ENCODE measurements at regions not wholly inside any gene's neighbourhood (a gene's known extent, or its start where the extent isn't known, plus 50 kb on each side); places are given as distances from the start of the nearest gene placed in this dataset.

DNA sequence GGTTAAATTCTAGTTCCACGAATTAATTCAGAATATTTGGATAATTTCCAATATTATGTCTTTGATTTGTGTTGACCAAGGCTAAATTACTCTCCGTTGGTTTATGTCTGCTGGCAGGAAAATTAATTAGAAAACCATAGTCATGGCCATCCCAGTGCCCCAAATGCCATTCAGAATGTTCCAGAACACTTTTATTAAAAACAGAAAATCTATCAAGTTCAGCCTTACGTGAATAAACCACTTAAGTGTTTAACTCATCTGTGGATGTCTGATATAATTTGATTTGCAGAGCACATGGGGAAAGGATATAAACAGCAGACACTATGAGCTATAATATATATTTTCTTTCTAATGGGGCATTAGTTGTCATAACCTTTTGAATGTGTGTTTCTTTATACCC, 480.7 kb downstream of the MRPL39 start:
- intact Hi-C loops (cut with DNase I) = no loop called here
- ATAC-seq (no peak), DNase-seq (ENCODE audit: missing footprints) (no peak)

DNA sequence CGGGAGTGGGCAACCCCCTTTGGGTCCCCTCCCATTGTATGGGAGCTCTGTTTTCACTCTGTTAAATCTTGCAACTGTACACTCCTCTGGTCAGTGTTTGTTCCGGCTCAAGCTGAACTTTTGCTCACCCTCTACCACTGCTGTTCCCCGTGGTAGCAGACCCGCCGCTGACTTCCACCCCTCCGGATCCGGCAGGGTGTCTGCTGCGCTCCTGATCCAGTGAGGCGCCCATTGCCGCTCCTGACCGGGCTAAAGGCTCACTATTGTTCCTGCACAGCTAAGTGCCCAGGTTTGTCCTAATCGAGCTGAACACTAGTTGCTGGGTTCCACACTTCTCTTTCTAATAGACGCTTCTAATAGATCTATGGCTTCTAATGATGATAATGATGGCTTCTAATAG, 488.6 kb downstream of the MRPL39 start:
- ATAC-seq (no peak), DNase-seq (ENCODE audit: missing footprints) (no peak)
- intact Hi-C loops (cut with DNase I) = no loop called here

DNA sequence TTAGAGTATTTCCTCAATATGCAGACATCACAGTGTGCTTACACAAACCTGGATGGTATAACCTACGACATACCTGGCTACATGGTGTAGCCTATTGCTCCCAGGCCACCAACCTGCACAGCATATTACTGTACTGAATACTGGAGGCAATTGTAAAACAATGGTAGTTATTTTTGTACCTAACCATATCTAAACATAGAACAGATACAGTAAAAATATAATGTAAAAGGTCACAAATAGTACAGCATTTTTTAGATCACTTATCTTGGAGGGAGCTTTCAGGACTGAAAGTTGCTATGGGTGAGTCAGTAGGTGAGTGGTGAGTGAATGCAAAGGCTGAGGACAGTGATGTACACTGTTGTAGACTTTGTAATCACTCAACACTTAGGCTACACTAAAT, 492.3 kb downstream of the MRPL39 start:
- ATAC-seq (no peak), DNase-seq (ENCODE audit: missing footprints) (no peak)
- intact Hi-C loops (cut with DNase I) = no loop called here

DNA sequence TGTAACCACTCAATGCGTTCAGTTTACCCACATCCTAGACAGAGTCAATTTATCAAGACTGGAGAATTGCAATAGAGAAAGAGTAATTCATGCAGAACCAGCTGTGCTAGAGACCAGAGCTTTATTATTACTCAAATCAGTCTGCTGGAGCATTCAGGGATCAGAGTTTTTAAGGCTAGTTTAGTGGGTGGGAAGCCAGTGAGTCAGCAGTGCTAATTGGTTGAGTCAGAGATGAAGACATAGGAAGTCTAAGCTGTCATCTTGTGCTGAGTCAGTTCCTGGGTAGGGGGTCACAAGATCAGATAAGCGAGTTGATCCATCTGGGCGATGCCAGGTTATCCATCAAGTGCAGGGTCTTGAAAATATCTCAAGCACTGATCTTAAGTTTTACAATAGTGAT, 499.6 kb downstream of the MRPL39 start:
- ATAC-seq (no peak), DNase-seq (ENCODE audit: missing footprints) (no peak)
- intact Hi-C loops (cut with DNase I) = no loop called here

DNA sequence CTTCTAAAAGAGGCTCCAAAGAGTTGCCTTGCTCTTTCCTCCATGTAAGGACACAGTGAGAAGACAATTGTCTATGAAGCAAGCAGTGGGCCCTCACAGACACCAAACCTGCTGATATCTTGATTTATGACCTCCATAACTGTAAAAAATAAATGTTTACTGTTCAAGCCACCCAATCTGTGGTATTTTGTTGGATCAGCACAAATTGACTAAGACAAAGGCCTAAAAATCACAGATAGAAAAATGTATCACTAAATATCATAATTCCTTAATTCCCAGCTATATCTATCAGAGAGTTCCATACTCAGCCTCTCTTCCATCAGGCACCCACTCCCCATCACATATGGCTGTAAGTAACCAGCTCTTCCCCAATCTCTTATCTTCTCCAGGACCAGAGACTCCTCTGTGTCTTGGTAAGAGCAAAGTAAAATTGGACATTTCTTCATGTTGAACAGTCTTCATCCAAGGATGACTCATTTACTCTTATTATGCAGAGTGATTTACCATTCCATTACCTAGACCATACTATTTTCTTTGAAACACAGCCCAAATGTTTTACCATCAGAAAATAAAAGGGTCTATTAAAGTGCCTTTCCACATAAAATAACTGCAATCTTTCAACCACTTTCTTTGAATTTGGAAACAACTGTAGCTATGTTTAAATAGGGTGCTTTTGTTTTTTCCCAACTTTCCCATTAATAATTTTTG, 503.6 kb downstream of the MRPL39 start:
- DNase-seq (ENCODE audit: missing footprints) (no peak), ATAC-seq (no peak)
- intact Hi-C loops (cut with DNase I) = no loop called here

- intact Hi-C loops (cut with DNase I) = no loop called here
- no peak for ATAC-seq
- no peak for DNase-seq (ENCODE audit: missing footprints)
These were observed 509.6 kb downstream of the MRPL39 start for GRCh38 chr21:25097648-25098047.

- DNase-seq (ENCODE audit: missing footprints) (no peak), ATAC-seq (no peak)
- intact Hi-C loops (cut with DNase I) = no loop called here
These were observed 512.6 kb downstream of the MRPL39 start for GRCh38 chr21:25094695-25095094.

DNA sequence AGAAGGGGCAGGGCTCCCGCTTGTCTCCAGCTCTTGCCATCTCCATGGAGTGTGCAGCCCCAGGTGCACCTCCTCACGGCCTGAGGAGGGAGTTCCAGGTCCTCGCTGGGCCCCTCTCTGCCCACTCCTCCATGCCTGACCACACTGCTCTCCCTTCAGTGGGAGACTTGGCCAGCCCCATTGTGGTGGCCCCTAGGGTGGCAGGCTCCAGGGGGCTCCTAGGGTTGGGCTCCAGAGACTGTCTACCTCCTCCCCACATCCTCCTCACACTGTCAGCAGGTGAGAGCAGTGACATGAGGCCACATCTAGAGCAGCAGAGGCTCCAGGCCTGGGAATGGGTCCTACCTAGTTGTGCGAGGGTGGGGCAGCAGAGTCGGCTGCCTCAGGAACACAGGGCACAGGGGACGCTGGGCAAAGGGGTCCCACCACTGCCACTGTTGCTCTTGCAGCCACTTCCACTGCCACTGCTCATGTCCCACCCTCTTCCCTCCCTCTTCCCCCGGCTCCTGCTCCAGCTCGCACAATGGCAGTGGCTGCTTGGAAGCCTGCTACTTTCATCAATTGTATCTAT, 514.8 kb downstream of the MRPL39 start:
- intact Hi-C loops (cut with DNase I) = no loop called here
- DNase-seq (ENCODE audit: missing footprints) (no peak), ATAC-seq (no peak)

GRCh38 chr21:25081096-25081495, 526.2 kb downstream of the MRPL39 start:
- intact Hi-C loops (cut with DNase I) = no loop called here
- DNase-seq (ENCODE audit: missing footprints) (no peak), ATAC-seq (no peak)

DNA sequence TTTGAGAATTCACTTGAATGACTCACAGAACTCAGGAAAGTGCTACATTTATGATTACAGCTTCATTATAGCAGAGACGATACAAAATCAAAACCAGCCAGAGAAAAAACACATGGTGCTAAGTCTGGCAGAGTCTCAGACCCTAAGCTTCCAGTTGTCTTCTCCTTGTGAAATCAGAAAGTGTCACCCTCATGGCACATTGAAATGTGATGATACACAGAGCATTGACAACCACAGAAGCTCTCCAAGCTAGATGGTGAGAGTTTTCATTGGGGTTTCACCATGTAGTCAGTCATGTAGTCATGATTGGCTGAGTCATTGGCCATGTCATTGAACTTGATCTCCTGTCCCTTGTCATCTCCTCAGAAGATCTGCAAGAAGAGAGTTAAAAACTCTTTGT, 526.6 kb downstream of the MRPL39 start:
- intact Hi-C loops (cut with DNase I) = no loop called here
- ATAC-seq (no peak), DNase-seq (ENCODE audit: missing footprints) (no peak)

DNA sequence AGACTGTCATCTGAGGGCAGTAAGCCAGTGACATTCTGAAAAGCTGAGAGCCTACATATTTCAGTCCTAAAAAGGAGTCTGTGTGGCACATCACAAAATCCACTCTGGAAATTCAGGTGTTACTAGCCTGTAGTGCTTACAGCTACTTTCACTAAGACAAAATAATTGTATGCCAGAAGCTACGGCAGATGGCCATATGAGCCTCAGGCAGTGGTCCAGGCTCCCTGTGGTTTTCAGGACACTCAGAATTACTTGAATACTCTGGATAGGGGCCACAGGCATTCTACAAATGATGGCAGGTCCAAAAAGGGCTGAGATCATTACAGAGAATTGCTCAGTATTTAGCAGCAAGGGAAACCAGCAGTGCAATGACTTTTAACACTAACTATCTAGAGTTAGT, 527.1 kb downstream of the MRPL39 start:
- no peak for DNase-seq (ENCODE audit: missing footprints)
- intact Hi-C loops (cut with DNase I) = no loop called here
- no peak for ATAC-seq

- no peak for DNase-seq (ENCODE audit: missing footprints)
- ATAC-seq = no peak
- intact Hi-C loops (cut with DNase I) = no loop called here
These were observed 528.2 kb downstream of the MRPL39 start for GRCh38 chr21:25079053-25079452.

GRCh38 chr21:25062061-25062460, 545.2 kb downstream of the MRPL39 start:
- ATAC-seq (no peak), DNase-seq (ENCODE audit: missing footprints) (no peak)
- intact Hi-C loops (cut with DNase I) = no loop called here

DNA sequence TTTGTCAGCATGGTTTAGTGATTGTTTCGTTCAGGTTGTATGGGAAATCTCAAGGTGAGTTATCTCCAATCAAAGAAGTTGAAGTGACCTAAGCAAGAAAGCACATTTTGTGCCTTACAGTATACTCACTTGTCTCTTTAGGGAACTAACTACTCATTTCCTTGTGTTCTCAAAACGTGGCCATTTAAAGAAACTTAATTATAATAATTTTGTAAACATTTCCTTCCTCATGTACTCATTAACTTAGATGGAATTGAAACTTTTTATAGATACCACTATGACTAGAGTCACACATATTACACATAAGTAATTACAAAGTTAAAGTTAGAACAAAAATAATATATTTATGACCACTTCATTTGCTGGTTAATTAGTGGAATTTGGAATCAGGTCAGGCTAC, 552.6 kb downstream of the MRPL39 start:
- ATAC-seq (no peak), DNase-seq (ENCODE audit: missing footprints) (no peak)
- intact Hi-C loops (cut with DNase I) = no loop called here

GRCh38 chr21:25039461-25040380, 567.6 kb downstream of the MRPL39 start:
- no peak for DNase-seq (ENCODE audit: missing footprints)
- intact Hi-C loops (cut with DNase I) = loop anchor here (10.0 kb wide), 1 partner anchor 1185 kb away; no protein-coding TSS in a partner anchor
- no peak for ATAC-seq

DNA sequence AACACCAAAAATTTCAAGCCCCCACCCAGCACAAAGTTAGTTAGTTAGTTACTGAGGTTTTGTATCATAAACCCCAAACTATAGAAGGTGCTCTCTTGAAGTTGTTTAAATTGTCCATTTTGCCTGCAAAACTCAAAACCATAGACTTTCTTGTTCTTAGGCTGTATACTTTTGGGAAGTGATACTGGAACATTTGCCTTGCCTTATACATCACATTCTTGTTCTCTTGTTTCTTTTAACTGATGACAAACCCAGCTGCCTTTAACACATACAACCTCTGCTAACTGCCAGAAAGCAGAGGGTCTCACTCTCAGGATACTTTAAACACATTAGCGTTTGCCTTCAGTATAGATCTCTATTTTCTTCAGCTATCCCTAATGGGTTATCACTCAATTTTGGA, 570.5 kb downstream of the MRPL39 start:
- intact Hi-C loops (cut with DNase I) = no loop called here
- no peak for DNase-seq (ENCODE audit: missing footprints)
- no peak for ATAC-seq

GRCh38 chr21:25031750-25032149, 575.5 kb downstream of the MRPL39 start:
- DNase-seq (ENCODE audit: missing footprints) (no peak), ATAC-seq (peak; percentile 28)
- intact Hi-C loops (cut with DNase I) = no loop called here

- no peak for ATAC-seq
- no peak for DNase-seq (ENCODE audit: missing footprints)
- intact Hi-C loops (cut with DNase I) = no loop called here
These were observed 577.7 kb downstream of the MRPL39 start for GRCh38 chr21:25029580-25029979.

- DNase-seq (ENCODE audit: missing footprints) (no peak), ATAC-seq (no peak)
- intact Hi-C loops (cut with DNase I) = no loop called here
These were observed 581.7 kb downstream of the MRPL39 start for GRCh38 chr21:25025596-25025995.

- intact Hi-C loops (cut with DNase I) = no loop called here
- no peak for ATAC-seq
- no peak for DNase-seq (ENCODE audit: missing footprints)
These were observed 582.6 kb downstream of the MRPL39 start for GRCh38 chr21:25024639-25025038.

All from Right ventricle myocardium inferior (tissue), 1 donor.